Fibroblast of peridontal ligament (primary cell): ENCODE measurements at regions not wholly inside any gene's neighbourhood (a gene's known extent, or its start where the extent isn't known, plus 50 kb on each side); places are given as distances from the start of the nearest gene placed in this dataset.

Experiments used
- DNase-seq: peaks from one replicate; pipeline ENCODE4 v3.0.0-alpha.2; 2010; ENCODE audit errors: extremely low read depth

GRCh38 chr21:26784974-26785373, 60.2 kb downstream of the ADAMTS1 start:
- DNase-seq: no peak

DNA sequence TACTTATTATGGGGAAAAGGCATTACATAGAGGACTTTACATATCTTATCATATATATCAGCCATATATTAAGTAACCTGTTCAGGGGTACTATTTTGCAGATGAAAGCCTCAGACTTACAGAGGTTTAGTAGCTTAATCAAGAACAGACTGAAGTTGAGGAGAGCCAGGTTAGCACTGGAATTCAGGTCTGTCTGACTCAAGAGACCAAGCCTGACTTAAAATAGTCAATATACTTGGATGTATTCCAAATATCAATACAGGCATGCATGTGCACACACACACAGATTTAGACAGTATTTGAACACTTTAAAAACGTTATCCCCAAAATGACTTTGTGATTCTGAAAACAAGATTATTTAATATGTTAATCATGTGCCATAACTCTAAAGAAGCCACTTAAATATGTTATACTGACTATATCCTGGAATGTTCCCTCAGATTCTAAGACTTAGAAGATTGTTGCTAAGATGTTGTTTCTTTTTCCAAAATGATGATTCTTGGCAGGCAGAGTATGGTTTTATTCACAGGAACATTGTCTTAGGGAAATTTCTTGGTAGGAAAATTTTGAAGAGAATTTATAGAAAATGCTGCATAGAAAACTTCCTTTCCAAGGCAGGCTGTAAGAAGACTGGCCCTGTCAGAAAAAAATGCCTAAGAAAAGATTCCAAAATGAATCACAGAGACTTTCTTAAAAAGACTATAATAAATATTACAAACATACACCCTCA, 61.6 kb downstream of the ADAMTS1 start:
- no peak for DNase-seq

DNA sequence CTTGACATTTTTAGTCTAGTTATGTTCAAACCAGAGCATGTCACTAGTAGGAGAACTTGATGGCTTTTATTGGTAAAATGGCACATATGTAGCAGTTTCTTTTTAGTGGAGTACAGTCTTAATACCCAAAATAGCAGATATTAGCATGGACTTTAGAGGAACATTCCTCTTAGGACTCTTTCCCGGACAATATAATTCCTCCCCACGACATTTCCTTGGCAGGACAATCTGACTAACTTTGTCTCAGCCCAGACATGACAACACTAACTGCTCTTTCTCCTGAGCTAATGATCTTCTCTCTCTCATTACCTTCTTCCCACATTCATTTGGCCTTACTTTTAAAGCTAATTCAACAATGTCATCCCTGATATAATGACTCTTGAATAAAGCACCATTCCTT, 62.5 kb downstream of the ADAMTS1 start:
- DNase-seq: no peak

DNA sequence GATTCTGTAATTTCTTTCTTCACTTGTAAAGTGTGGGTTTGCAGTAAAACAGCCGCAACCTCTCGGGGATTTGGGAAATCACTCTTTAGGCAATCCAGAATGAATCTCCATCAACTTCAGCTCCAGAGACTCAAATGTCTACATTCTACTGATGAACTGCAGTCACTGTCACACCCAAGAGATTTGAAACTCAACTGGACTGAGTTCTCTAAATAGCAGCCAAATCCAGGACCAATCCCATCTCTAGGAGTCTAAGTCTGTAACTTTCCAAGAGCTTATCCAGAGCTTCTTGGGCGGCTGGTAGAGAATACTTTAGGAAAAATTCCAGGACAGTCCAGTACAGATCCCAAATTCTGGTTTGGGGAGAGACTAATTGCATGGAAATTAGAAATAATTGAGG, 62.9 kb downstream of the ADAMTS1 start:
- no peak for DNase-seq

DNA sequence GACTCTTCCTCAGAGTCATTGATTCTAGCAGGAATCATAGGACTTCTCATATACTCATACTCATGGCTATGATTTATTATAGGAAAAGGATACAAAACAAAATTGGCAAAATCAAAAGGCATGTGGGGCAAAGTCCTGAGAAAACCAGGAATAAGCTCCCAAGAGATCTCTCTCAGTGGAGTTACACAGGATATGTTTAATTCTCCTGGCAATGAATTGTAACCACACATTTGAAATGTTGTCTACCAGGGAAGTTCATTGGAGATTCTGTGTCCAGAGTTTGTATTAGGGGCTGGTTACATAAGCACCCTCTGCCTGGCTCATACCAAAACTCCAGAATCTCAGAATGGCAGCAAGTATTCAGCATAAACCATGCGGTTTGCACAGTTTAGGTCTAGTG, 63.9 kb downstream of the ADAMTS1 start:
- peak; percentile 81 for DNase-seq

- DNase-seq: no peak
These were observed 68.0 kb downstream of the ADAMTS1 start for GRCh38 chr21:26777166-26777565.

- DNase-seq: peak; percentile 50
These were observed 68.7 kb downstream of the ADAMTS1 start for GRCh38 chr21:26776310-26777021.

DNA sequence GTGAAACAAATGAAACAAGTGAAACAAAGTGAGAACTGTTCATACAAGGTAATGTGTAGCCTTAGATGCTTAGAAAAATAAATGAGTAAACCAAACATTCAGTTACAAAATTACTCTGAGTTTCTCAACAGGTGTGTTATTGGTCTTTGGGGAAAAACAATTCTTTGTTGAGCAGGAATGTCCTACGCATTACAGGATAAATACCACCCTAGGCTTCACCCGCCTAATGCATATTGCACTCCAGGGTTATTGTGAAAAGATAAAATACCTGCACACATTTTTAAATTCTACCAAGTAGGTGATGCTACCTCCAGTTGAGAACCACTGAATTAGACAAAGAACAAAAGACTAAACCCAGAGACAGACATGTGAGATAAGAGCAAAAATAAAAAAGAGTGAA, 72.2 kb downstream of the ADAMTS1 start:
- DNase-seq: no peak

- peak; percentile 85 for DNase-seq
These were observed 75.5 kb downstream of the ADAMTS1 start for GRCh38 chr21:26769613-26770188.

DNA sequence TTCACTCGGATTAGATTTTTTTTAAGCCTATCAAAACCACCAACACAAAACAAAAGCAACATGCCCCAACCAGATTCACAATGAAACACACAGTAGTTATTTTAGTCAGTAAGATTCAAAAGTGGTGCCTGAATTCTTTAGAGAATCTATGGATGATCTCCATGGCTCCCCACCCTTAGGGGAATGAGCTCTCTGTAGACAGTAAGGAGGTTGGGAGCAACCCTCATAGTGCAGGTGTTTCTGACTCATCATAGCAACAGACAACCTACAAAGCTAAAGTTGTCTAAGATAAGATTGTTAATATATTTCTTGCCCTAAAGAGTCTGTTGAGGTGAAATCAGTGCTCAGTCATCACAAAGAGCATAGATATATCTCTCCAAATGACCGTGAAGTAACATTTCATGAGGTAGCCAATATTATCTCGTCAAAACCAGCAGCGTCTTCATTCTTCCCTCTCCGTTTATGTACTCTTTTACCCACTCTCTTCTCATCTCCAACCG, 78.3 kb downstream of the ADAMTS1 start:
- DNase-seq: no peak

DNA sequence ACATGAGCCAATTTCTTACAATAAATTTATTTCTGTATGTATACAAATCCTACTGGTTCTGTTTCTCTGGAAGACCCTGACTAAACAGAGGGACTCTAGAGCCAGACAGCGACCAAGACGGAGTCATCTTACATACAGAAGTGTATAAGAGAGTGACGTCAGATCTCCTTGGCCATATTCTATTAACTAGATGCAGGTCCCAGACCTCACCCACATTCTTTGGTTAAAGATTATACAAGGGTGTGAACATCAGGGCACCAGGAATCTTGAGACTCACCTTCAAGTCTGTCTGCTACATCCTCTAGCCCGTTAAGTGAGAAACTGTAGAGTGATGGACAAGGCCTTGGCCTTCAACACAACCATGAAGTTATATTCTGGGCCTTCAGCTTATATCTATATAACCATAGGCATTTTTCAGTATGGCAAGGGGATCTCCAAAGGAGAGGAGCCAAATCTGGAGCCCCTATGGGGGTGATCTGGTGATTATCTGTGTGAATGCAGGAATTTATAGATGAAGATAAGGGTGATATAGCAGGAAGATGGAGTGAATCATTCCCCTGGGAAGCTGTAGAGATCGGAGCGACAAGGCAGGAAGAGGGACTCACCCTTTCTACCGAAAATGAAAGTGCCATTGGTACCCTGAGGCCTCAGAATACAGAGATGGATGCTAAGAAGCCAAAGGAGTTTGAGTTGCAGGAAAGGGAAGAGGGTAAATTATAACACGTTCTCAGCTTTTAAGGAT, 83.9 kb downstream of the ADAMTS1 start:
- no peak for DNase-seq

DNA sequence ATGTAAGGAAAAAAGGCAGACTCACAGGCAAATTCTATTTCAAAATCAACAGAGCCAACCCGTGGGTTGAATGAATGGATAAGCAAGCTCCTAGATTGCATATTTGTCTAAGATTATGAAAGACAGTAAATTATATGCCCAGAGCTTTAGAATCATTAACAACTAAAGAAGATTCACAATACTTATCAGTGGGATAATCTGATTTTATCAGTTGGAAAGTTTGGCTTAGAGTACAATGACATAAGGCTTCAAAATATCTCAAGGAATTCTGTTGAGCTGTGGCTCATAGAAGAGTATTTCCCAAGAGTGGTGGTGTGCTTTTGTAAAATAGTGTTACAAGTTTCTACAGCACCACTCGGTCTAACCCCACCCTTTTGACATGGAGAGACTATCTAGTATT, 85.5 kb downstream of the ADAMTS1 start:
- DNase-seq: no peak

- peak; percentile 27 for DNase-seq
These were observed 86.9 kb downstream of the ADAMTS1 start for GRCh38 chr21:26758083-26758880.

DNA sequence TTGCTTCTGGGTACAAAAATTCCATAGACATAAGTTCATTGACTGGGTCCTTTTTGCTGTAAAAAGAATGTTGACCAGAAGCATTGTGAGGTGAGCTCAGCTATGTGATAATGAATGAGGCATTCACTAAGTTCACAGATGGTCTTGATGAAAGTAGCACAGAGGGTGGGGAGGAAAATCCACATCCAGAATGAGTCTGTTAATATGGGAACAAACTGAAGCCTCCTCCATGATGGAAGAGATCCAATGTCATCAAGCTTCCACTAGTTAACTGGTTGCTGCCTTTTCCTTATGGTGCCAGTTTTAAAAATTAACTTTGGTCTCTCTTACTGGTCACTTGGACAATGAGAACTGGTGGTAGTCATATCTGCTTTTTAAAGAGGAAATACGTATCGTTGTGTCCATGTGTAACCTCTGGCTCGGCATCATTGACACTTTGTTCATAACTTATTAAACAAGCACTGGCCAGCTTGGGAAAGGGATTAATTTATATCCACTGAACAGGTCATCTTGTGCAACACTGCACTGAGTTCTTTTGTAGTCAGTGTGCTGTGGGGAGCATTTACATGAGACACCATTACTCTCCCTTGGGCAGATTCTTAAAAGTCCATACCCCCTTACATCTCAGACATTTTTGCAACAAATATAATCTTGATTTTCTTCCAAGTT, 88.6 kb downstream of the ADAMTS1 start:
- DNase-seq: peak; percentile 42

GRCh38 chr21:26754853-26755252, 90.4 kb downstream of the ADAMTS1 start:
- DNase-seq: no peak

- no peak for DNase-seq
These were observed 91.4 kb downstream of the ADAMTS1 start for GRCh38 chr21:26753822-26754221.

GRCh38 chr21:26752849-26753248, 92.4 kb downstream of the ADAMTS1 start:
- no peak for DNase-seq

- no peak for DNase-seq
These were observed 93.9 kb downstream of the ADAMTS1 start for GRCh38 chr21:26751305-26751704.

DNA sequence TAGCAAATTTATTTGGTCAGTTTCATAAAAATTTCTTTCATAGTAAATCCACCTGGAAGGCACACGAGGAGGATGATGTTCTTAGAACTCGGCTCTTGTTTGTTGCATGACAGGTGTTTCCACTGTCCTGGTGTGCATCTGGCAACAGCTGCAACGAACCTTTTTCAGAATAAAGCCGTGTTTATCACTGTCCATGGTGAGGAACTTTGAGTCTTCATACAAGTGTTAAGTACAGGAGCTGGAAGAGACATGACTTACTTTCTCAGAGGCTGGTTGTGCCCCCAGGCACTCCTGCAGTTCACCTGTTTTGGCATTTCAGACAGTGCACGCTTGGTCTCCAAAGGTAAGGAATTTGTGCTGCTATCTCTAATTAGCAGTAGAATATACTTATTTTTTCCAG, 97.1 kb downstream of the ADAMTS1 start:
- no peak for DNase-seq

- no peak for DNase-seq
These were observed 98.0 kb downstream of the ADAMTS1 start for GRCh38 chr21:26747216-26747615.

DNA sequence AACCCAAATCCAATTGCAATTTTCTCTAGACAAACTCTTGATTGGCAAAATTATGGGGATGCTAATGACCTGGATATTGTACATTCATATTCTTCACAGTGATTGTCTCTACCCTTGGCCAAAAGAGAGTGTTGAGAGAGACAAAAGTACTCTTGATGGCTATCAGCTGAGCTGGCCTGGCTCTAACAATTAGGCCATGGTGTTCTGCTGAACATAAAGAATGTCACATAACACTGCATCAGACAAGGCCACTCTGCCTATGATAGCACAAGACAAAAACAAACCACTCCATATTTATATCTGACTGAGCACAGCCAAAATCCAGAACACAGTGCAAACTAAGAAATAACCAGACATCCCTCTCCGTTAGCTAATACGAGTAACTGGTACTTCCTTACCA, 101.7 kb downstream of the ADAMTS1 start:
- no peak for DNase-seq
